ENCODE measurements at regions not wholly inside any gene's neighbourhood (a gene's known extent, or its start where the extent isn't known, plus 50 kb on each side); places are given as distances from the start of the nearest gene placed in this dataset.
"Not testable (repeated sequence)": the region's sequence is repeated elsewhere in the genome, so short reads cannot be mapped to it uniquely, and the experiment has no call there.

- DNase-seq: not testable (repeated sequence)
Measured at GRCh38 chr2:43004126-43004865, 211.9 kb upstream of the HAAO start.

GRCh38 chr2:43003702-43004101, 211.3 kb upstream of the HAAO start:
- DNase-seq: no peak

GRCh38 chr2:43001787-43002468, 209.5 kb upstream of the HAAO start:
- DNase-seq: no peak

GRCh38 chr2:43001055-43001378, 208.6 kb upstream of the HAAO start:
- DNase-seq: no peak

GRCh38 chr2:43000242-43001054, 208.1 kb upstream of the HAAO start:
- peak in 45 of 51 donors; percentile 20 to 92 (median 75) for DNase-seq

GRCh38 chr2:42999856-43000241, 207.5 kb upstream of the HAAO start:
- DNase-seq: no peak

- no peak for DNase-seq
Measured at GRCh38 chr2:42999391-42999841, 207.0 kb upstream of the HAAO start.

GRCh38 chr2:42998721-42999120, 206.3 kb upstream of the HAAO start:
- DNase-seq: no peak

- DNase-seq: no peak
Measured at GRCh38 chr2:42996528-42996927, 204.1 kb upstream of the HAAO start.

GRCh38 chr2:42995752-42996422, 203.5 kb upstream of the HAAO start:
- no peak for DNase-seq

- not testable (repeated sequence) for DNase-seq
Measured at GRCh38 chr2:42989283-42990081, 197.1 kb upstream of the HAAO start.

GRCh38 chr2:42988055-42988454, 195.7 kb upstream of the HAAO start:
- not testable (repeated sequence) for DNase-seq

GRCh38 chr2:42987112-42987922, 194.9 kb upstream of the HAAO start:
- DNase-seq: no peak

GRCh38 chr2:42984617-42985016, 192.2 kb upstream of the HAAO start:
- DNase-seq: no peak

GRCh38 chr2:42984081-42984480, 191.7 kb upstream of the HAAO start:
- DNase-seq: no peak

- DNase-seq: no peak
Measured at GRCh38 chr2:42980764-42981416, 188.5 kb upstream of the HAAO start.

- DNase-seq: no peak
Measured at GRCh38 chr2:42979870-42980763, 187.7 kb upstream of the HAAO start.

GRCh38 chr2:42979416-42979869, 187.1 kb upstream of the HAAO start:
- no peak for DNase-seq

Data from hypothalamus (tissue), 51 donors.